Sigmoid colon (tissue), 6 donors: ENCODE measurements at regions not wholly inside any gene's neighbourhood (a gene's known extent, or its start where the extent isn't known, plus 50 kb on each side); places are given as distances from the start of the nearest gene placed in this dataset.

Source experiments
- DNase-seq: peaks from one replicate; pipeline ENCODE4 v3.0.0-alpha.2; 2019
- H3K27ac ChIP-seq, 4 donors: fragments of 200-600 bp; sonication (generic); one replicate each; pipeline ENCODE4 v1.5.1; 2016 to 2019; ENCODE audit warnings: mild to moderate bottlenecking in 1 of 4
- H3K27me3 ChIP-seq, 3 donors: fragments of 200-600 bp; sonication (generic); one replicate each; pipeline ENCODE4 v1.5.1; 2019; ENCODE audit warnings: mild to moderate bottlenecking in 1 of 3
- H3K36me3 ChIP-seq, 4 donors: fragments of 200-600 bp; sonication (generic); one replicate each; pipeline ENCODE4 v1.5.1; 2016 to 2019
- H3K4me1 ChIP-seq, 4 donors: fragments of 200-600 bp; sonication (generic); one replicate each; pipeline ENCODE4 v1.5.1; 2017 to 2019
- H3K4me3 ChIP-seq, 4 donors: fragments of 200-600 bp; sonication (generic); one replicate each; pipeline ENCODE4 v1.5.1; 2017 to 2019; ENCODE audit warnings: mild to moderate bottlenecking in 2 of 4, moderate library complexity in 1 of 4
- H3K9me3 ChIP-seq, 4 donors: fragments of 200-600 bp in 3 of 4; sonication (generic) in 3 of 4; one replicate each; pipeline versions ENCODE4 v1.5.1 to v1.6.1; 2013 to 2019
- CTCF ChIP-seq, 4 experiments: fragments of 450-650 bp in 3 of 4; fragments of 200-600 bp in 1 of 4; IDR thresholded peaks; one replicate each; pipeline ENCODE4 v1.5.1; 2016 to 2019; ENCODE audit warnings: antibody characterized with exemption in 4 of 4, mild to moderate bottlenecking in 3 of 4, moderate library complexity in 2 of 4
- EP300 ChIP-seq, 4 donors: sonication (generic); formaldehyde crosslinking; IDR thresholded peaks; one replicate each; pipeline ENCODE4 v1.6.1; 2017; ENCODE audit warnings: antibody characterized with exemption in 4 of 4
- POLR2A ChIP-seq, 2 donors: fragments of 450-650 bp; IDR thresholded peaks; one replicate each; pipeline ENCODE4 v1.6.1; 2016; ENCODE audit warnings: antibody characterized with exemption in 2 of 2, mild to moderate bottlenecking in 2 of 2, moderate library complexity in 2 of 2
- POLR2AphosphoS5 ChIP-seq, 4 donors: sonication (generic); formaldehyde crosslinking; IDR thresholded peaks; one replicate each; pipeline ENCODE4 v1.6.1; 2017; ENCODE audit warnings: antibody characterized with exemption in 4 of 4
- WGBS, 2 donors: extraction: QIAGEN DNeasy Blood & Tissue Kit; methylation state at CpG; one replicate each; pipeline ENCODE4 v1.1.7; 2013; 5-methylcytosine and 5-hydroxymethylcytosine counted together
- intact Hi-C: fragments of 100-400 bp; cut with DNase I; formaldehyde crosslinking; loops from one replicate; pipeline ENCODE4 v1.15.1; 2023
- donor health status: healthy with polysubstance abuse.
- donor health status: healthy.

DNA sequence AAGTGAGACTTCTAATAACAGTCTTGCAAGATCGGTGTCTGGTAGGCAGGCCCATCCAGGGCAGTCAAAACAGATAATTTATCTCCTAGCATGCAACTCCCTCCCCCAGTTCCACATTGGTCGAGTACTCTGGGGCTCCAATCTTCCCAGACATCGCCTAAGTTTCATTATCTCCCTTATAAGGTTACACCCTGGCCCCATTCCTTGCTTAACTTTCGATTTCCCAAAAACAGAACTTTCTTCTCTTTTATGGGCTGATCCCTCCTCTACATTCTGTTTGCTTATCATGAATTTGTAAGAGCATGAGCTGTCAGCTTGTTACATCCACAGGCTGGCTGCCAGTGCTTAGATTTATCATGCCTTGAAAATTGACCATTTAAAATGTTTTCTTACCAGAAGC, 471.3 kb downstream of the TECRL start:
- Histone ChIP-seq H3K9me3 (no peaks in the 10 kb centered on the region), H3K4me1 (peaks cover 0 to 7% (median 0%) of the 10 kb centered on the region in 4 donors), H3K36me3 (no peaks in the 10 kb centered on the region), H3K27ac (peak overlapping the region in 2 of 4 donors; percentile 16 to 23), H3K4me3 (peak overlapping the region in 2 of 4 donors; percentile 1 to 8), H3K27me3 (no peaks in the 10 kb centered on the region)
- intact Hi-C loops = no loop called here
- DNase-seq = peak; percentile 37
- no peak for TF ChIP-seq POLR2AphosphoS5 (IDR thresholded peaks at IDR 0.05)
- no peak for TF ChIP-seq EP300 (IDR thresholded peaks at IDR 0.05)
- TF ChIP-seq POLR2A (IDR thresholded peaks at IDR 0.05) = no peak
- TF ChIP-seq CTCF (IDR thresholded peaks at IDR 0.05) = no peak
- 54% methylated on average over 4 of the region's 4 CpGs for WGBS, 2 donors

GRCh38 chr4:63922146-63922545, 487.1 kb downstream of the TECRL start:
- peak; percentile 40 for DNase-seq

GRCh38 chr4:63921561-63921960, 487.7 kb downstream of the TECRL start:
- 87 to 92% methylated on average over 10 of the region's 10 CpGs for WGBS, 2 donors
- no peaks in the 10 kb centered on the region for H3K27me3 ChIP-seq
- no peak overlapping the region for H3K27ac ChIP-seq
- H3K9me3 ChIP-seq = no peaks in the 10 kb centered on the region
- H3K4me1 ChIP-seq = no peaks in the 10 kb centered on the region
- intact Hi-C loops = no loop called here
- no peaks in the 10 kb centered on the region for H3K36me3 ChIP-seq
- TF ChIP-seq CTCF (IDR thresholded peaks at IDR 0.05) (no peak), POLR2AphosphoS5 (IDR thresholded peaks at IDR 0.05) (no peak), EP300 (IDR thresholded peaks at IDR 0.05) (no peak), POLR2A (IDR thresholded peaks at IDR 0.05) (no peak)
- peak; percentile 53 for DNase-seq
- H3K4me3 ChIP-seq = no peak overlapping the region

More at GRCh38 chr4:63922146-63922545, 487.1 kb downstream of the TECRL start:
- Histone ChIP-seq H3K4me3 (no peak overlapping the region), H3K36me3 (no peaks in the 10 kb centered on the region), H3K4me1 (no peaks in the 10 kb centered on the region), H3K9me3 (no peaks in the 10 kb centered on the region), H3K27me3 (no peaks in the 10 kb centered on the region), H3K27ac (no peak overlapping the region)
- intact Hi-C loops = no loop called here
- WGBS, 2 donors = 75 to 81% methylated on average over 8 of the region's 8 CpGs
- TF ChIP-seq POLR2AphosphoS5 (IDR thresholded peaks at IDR 0.05) (no peak), EP300 (IDR thresholded peaks at IDR 0.05) (no peak), CTCF (IDR thresholded peaks at IDR 0.05) (no peak), POLR2A (IDR thresholded peaks at IDR 0.05) (no peak)

GRCh38 chr4:63919636-63920365, 489.4 kb downstream of the TECRL start:
- Histone ChIP-seq H3K27me3 (no peaks in the 10 kb centered on the region), H3K36me3 (no peaks in the 10 kb centered on the region), H3K27ac (no peak overlapping the region), H3K4me1 (no peaks in the 10 kb centered on the region), H3K9me3 (no peaks in the 10 kb centered on the region), H3K4me3 (no peak overlapping the region)
- peak; percentile 26 for DNase-seq
- TF ChIP-seq POLR2A (IDR thresholded peaks at IDR 0.05) (no peak), POLR2AphosphoS5 (IDR thresholded peaks at IDR 0.05) (no peak), CTCF (IDR thresholded peaks at IDR 0.05) (no peak), EP300 (IDR thresholded peaks at IDR 0.05) (no peak)
- WGBS, 2 donors = 83 to 94% methylated on average over 2 of the region's 2 CpGs
- intact Hi-C loops = no loop called here
